Activated B cell treated with CpG ODN at 0.5 μM for 24 hours (primary cell): ENCODE measurements at regions not wholly inside any gene's neighbourhood (a gene's known extent, or its start where the extent isn't known, plus 50 kb on each side); places are given as distances from the start of the nearest gene placed in this dataset.

ENCODE experiments used
- ATAC-seq: fragments of 200-7000 bp; cut with Tn5 transposase; one replicate; pipeline ENCODE4 v1.10.0; 2021; ENCODE audit warnings: low read depth, mild to moderate bottlenecking, moderate library complexity
- CTCF ChIA-PET: fragments of 350-600 bp; sonication (Branson Sonifier 250); formaldehyde crosslinking; loops from one replicate; lab custom pipeline; 2021; ENCODE audit warnings: antibody characterized with exemption; lab: Charles Lee
- POLR2A ChIA-PET: fragments of 350-600 bp; sonication (Branson Sonifier 250); formaldehyde crosslinking; loops from one replicate; lab custom pipeline; 2021; ENCODE audit warnings: antibody characterized with exemption; lab: Charles Lee
- DNase-seq: peaks from one replicate; pipeline ENCODE4 v3.0.0; 2022
- H3K27ac Mint-ChIP-seq: one replicate; pipeline ENCODE4 v1.8.0; 2020; ENCODE audit warnings: mixed read lengths
- H3K27me3 Mint-ChIP-seq: one replicate; pipeline ENCODE4 v1.8.0; 2021; ENCODE audit warnings: mixed read lengths
- H3K36me3 Mint-ChIP-seq: one replicate; pipeline ENCODE4 v1.8.0; 2021; ENCODE audit warnings: low read depth, mixed read lengths
- H3K4me1 Mint-ChIP-seq: one replicate; pipeline ENCODE4 v1.8.0; 2021; ENCODE audit warnings: mixed read lengths
- H3K4me3 Mint-ChIP-seq: one replicate; pipeline ENCODE4 v1.8.0; 2020; ENCODE audit warnings: mild to moderate bottlenecking, mixed read lengths
- H3K9me3 Mint-ChIP-seq: one replicate; pipeline ENCODE4 v1.8.0; 2020; ENCODE audit warnings: mixed read lengths
- intact Hi-C: fragments of 100-400 bp; cut with micrococcal nuclease; formaldehyde crosslinking; loops from one replicate; pipeline ENCODE4 v1.15.1; 2024
- TF ChIP-seq, protein P1 (sequence below): fragments of 200-600 bp; IDR thresholded peaks from one replicate; pipeline ENCODE4 v1.8.0; 2022; ENCODE audit warnings: antibody characterized with exemption, mild to moderate bottlenecking

DNA sequence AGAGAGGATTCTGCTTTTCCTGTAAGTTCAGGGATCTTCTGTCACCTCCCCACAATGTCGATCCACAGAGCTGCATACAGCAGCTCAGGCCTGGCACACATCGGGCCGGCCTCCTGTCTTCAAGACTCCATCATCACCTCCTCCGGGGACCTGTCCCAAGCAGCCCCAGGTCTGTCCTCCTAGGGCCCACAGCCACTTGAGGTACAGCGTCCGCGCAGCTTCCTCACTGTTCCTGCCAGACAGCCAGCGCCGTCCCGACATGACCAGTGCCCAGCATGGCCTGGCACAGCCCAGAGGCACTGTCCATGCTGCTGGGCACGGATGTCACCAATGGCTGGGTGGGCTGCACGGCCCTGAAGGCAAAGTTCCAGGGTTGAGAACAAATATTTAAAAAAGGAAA is 101.6 kb downstream of the DLL1 start:
- ChIA-PET CTCF (no interaction called here), POLR2A (no interaction called here)
- DNase-seq (no peak), ATAC-seq (no peak)
- Mint-ChIP-seq H3K27ac (no peak overlapping the region), H3K4me1 (no peaks in the 10 kb centered on the region), H3K9me3 (peaks cover 7% of the 10 kb centered on the region), H3K36me3 (no peaks in the 10 kb centered on the region), H3K27me3 (peaks cover 14% of the 10 kb centered on the region), H3K4me3 (no peak overlapping the region)
- intact Hi-C loops, result no loop called here
- TF ChIP-seq, protein P1, sequence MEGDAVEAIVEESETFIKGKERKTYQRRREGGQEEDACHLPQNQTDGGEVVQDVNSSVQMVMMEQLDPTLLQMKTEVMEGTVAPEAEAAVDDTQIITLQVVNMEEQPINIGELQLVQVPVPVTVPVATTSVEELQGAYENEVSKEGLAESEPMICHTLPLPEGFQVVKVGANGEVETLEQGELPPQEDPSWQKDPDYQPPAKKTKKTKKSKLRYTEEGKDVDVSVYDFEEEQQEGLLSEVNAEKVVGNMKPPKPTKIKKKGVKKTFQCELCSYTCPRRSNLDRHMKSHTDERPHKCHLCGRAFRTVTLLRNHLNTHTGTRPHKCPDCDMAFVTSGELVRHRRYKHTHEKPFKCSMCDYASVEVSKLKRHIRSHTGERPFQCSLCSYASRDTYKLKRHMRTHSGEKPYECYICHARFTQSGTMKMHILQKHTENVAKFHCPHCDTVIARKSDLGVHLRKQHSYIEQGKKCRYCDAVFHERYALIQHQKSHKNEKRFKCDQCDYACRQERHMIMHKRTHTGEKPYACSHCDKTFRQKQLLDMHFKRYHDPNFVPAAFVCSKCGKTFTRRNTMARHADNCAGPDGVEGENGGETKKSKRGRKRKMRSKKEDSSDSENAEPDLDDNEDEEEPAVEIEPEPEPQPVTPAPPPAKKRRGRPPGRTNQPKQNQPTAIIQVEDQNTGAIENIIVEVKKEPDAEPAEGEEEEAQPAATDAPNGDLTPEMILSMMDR, result no peak

DNA sequence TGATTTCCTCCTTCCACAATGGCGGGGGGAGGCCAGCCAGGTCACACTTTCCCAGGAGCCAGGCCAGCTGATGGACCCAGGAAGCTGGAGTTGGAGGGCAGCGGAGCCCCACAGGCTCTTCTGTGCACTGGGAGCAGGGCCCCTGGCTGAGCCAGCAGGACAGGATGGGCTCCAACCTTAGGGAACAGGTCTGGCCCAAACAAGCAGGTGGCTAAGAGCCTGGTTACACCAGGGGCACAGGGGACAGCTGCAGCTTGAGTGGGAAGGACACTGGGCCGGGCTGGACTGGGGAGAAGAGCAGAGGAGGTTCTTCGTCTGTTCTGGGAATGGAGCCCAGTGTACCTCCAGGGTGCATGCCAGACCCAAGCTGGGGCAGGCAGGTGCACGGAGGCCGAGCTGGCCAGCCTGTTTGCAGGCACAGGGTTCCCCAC is 102.3 kb downstream of the DLL1 start:
- H3K27me3 Mint-ChIP-seq, result peaks cover 8% of the 10 kb centered on the region
- TF ChIP-seq, protein P1, result no peak
- H3K36me3 Mint-ChIP-seq, result no peaks in the 10 kb centered on the region
- intact Hi-C loops, result no loop called here
- DNase-seq (no peak), ATAC-seq (no peak)
- H3K9me3 Mint-ChIP-seq, result peaks cover under 1% of the 10 kb centered on the region
- no peak overlapping the region for H3K27ac Mint-ChIP-seq
- H3K4me3 Mint-ChIP-seq, result no peak overlapping the region
- CTCF ChIA-PET, result no interaction called here
- POLR2A ChIA-PET, result no interaction called here
- no peaks in the 10 kb centered on the region for H3K4me1 Mint-ChIP-seq

- Mint-ChIP-seq H3K4me1 (no peaks in the 10 kb centered on the region), H3K36me3 (no peaks in the 10 kb centered on the region), H3K27ac (no peak overlapping the region), H3K4me3 (no peak overlapping the region), H3K27me3 (peaks cover 7% of the 10 kb centered on the region), H3K9me3 (no peaks in the 10 kb centered on the region)
- ATAC-seq (no peak), DNase-seq (no peak)
- intact Hi-C loops, result no loop called here
- ChIA-PET POLR2A (no interaction called here), CTCF (no interaction called here)
- TF ChIP-seq, protein P1, result no peak
These were observed 103.0 kb downstream of the DLL1 start for GRCh38 chr6:170187669-170188566.

GRCh38 chr6:170186941-170187668 is 103.8 kb downstream of the DLL1 start:
- POLR2A ChIA-PET, result no interaction called here
- ATAC-seq (no peak), DNase-seq (no peak)
- H3K27me3 Mint-ChIP-seq, result peaks cover 2% of the 10 kb centered on the region
- CTCF ChIA-PET, result no interaction called here
- no peaks in the 10 kb centered on the region for H3K36me3 Mint-ChIP-seq
- no peaks in the 10 kb centered on the region for H3K4me1 Mint-ChIP-seq
- H3K9me3 Mint-ChIP-seq, result no peaks in the 10 kb centered on the region
- TF ChIP-seq, protein P1, result no peak
- H3K4me3 Mint-ChIP-seq, result no peak overlapping the region
- intact Hi-C loops, result no loop called here
- H3K27ac Mint-ChIP-seq, result no peak overlapping the region
